Peyer's patch (tissue), 4 donors: ENCODE measurements at regions not wholly inside any gene's neighbourhood (a gene's known extent, or its start where the extent isn't known, plus 50 kb on each side); places are given as distances from the start of the nearest gene placed in this dataset.

ENCODE experiments used
- DNase-seq, 3 donors: peaks; one replicate each; pipeline ENCODE4 v3.0.0-alpha.2; 2017 to 2019
- H3K27ac ChIP-seq, 4 donors: fragments of 200-600 bp; sonication (generic); one replicate each; pipeline ENCODE4 v1.5.1; 2016 to 2019
- H3K27me3 ChIP-seq, 2 donors: fragments of 200-600 bp; sonication (generic); one replicate each; pipeline ENCODE4 v1.5.1; 2019
- H3K36me3 ChIP-seq, 3 donors: fragments of 200-600 bp; sonication (generic); one replicate each; pipeline ENCODE4 v1.5.1; 2016 to 2019
- H3K4me1 ChIP-seq, 4 donors: fragments of 200-600 bp; sonication (generic); one replicate each; pipeline ENCODE4 v1.5.1; 2016 to 2019
- H3K4me3 ChIP-seq, 4 donors: fragments of 200-600 bp; sonication (generic); 1 replicate in 3 of 4; 2 replicates in 1 of 4; pipeline ENCODE4 v1.5.1; 2016 to 2019; ENCODE audit warnings: mild to moderate bottlenecking in 1 of 4
- H3K9me3 ChIP-seq, 4 donors: fragments of 200-600 bp; sonication (generic); one replicate each; pipeline ENCODE4 v1.5.1; 2016 to 2019; ENCODE audit warnings: mild to moderate bottlenecking in 1 of 4
- CTCF ChIP-seq, 6 experiments: fragments of 450-650 bp in 4 of 6; fragments of 200-600 bp in 2 of 6; sonication (generic) in 1 of 6; IDR thresholded peaks; one replicate each; pipeline ENCODE4 v1.5.1; 2017 to 2019; ENCODE audit warnings: antibody characterized with exemption in 6 of 6, mild to moderate bottlenecking in 3 of 6, moderate library complexity in 1 of 6
- POLR2A ChIP-seq, 2 donors: fragments of 450-650 bp; IDR thresholded peaks; one replicate each; pipeline ENCODE4 v1.5.1; 2017; ENCODE audit warnings: antibody characterized with exemption in 2 of 2, mild to moderate bottlenecking in 2 of 2, moderate library complexity in 2 of 2

- no peak overlapping the region for H3K27ac ChIP-seq
- H3K4me1 ChIP-seq, result no peaks in the 10 kb centered on the region
- DNase-seq, result no peak
- no peaks in the 10 kb centered on the region for H3K9me3 ChIP-seq
- H3K27me3 ChIP-seq, result no peaks in the 10 kb centered on the region
- no peak overlapping the region for H3K4me3 ChIP-seq
- H3K36me3 ChIP-seq, result no peaks in the 10 kb centered on the region
- TF ChIP-seq CTCF (IDR thresholded peaks at IDR 0.05) (no peak), POLR2A (IDR thresholded peaks at IDR 0.05) (no peak)
Measured at GRCh38 chr9:32278991-32279390, 105.5 kb upstream of the ACO1 start.

- Histone ChIP-seq H3K27me3 (no peaks in the 10 kb centered on the region), H3K9me3 (no peaks in the 10 kb centered on the region), H3K4me1 (no peaks in the 10 kb centered on the region), H3K4me3 (no peak overlapping the region), H3K27ac (no peak overlapping the region), H3K36me3 (no peaks in the 10 kb centered on the region)
- TF ChIP-seq CTCF (IDR thresholded peaks at IDR 0.05), result no peak
- no peak for TF ChIP-seq POLR2A (IDR thresholded peaks at IDR 0.05)
- DNase-seq, result no peak
Measured at GRCh38 chr9:32289756-32290155, 94.7 kb upstream of the ACO1 start.

- Histone ChIP-seq H3K4me3 (no peak overlapping the region), H3K27ac (no peak overlapping the region), H3K36me3 (no peaks in the 10 kb centered on the region), H3K4me1 (no peaks in the 10 kb centered on the region), H3K9me3 (no peaks in the 10 kb centered on the region), H3K27me3 (no peaks in the 10 kb centered on the region)
- DNase-seq, result no peak
- no peak for TF ChIP-seq CTCF (IDR thresholded peaks at IDR 0.05)
- no peak for TF ChIP-seq POLR2A (IDR thresholded peaks at IDR 0.05)
Measured at GRCh38 chr9:32291370-32291769, 93.1 kb upstream of the ACO1 start.

- no peak overlapping the region for H3K27ac ChIP-seq
- no peaks in the 10 kb centered on the region for H3K4me1 ChIP-seq
- no peaks in the 10 kb centered on the region for H3K36me3 ChIP-seq
- no peak for DNase-seq
- TF ChIP-seq CTCF (IDR thresholded peaks at IDR 0.05) (no peak), POLR2A (IDR thresholded peaks at IDR 0.05) (no peak)
- H3K27me3 ChIP-seq, result no peaks in the 10 kb centered on the region
- no peaks in the 10 kb centered on the region for H3K9me3 ChIP-seq
- H3K4me3 ChIP-seq, result no peak overlapping the region
Measured at GRCh38 chr9:32292611-32293010, 91.8 kb upstream of the ACO1 start.

GRCh38 chr9:32293091-32293490 is 91.4 kb upstream of the ACO1 start:
- no peaks in the 10 kb centered on the region for H3K36me3 ChIP-seq
- no peaks in the 10 kb centered on the region for H3K9me3 ChIP-seq
- no peak overlapping the region for H3K4me3 ChIP-seq
- no peaks in the 10 kb centered on the region for H3K4me1 ChIP-seq
- TF ChIP-seq CTCF (IDR thresholded peaks at IDR 0.05), result no peak
- no peaks in the 10 kb centered on the region for H3K27me3 ChIP-seq
- no peak overlapping the region for H3K27ac ChIP-seq
- DNase-seq, result no peak

- DNase-seq, result no peak
- no peaks in the 10 kb centered on the region for H3K36me3 ChIP-seq
- no peaks in the 10 kb centered on the region for H3K4me1 ChIP-seq
- H3K27me3 ChIP-seq, result no peaks in the 10 kb centered on the region
- no peak for TF ChIP-seq POLR2A (IDR thresholded peaks at IDR 0.05)
- no peak for TF ChIP-seq CTCF (IDR thresholded peaks at IDR 0.05)
- no peaks in the 10 kb centered on the region for H3K9me3 ChIP-seq
- H3K4me3 ChIP-seq, result no peak overlapping the region
- H3K27ac ChIP-seq, result no peak overlapping the region
Measured at GRCh38 chr9:32294106-32294505, 90.3 kb upstream of the ACO1 start.
